Smooth muscle cell (in vitro differentiated cells): ENCODE measurements at regions not wholly inside any gene's neighbourhood (a gene's known extent, or its start where the extent isn't known, plus 50 kb on each side); places are given as distances from the start of the nearest gene placed in this dataset.
"Not testable (repeated sequence)": the region's sequence is repeated elsewhere in the genome, so short reads cannot be mapped to it uniquely, and the experiment has no call there.

Source experiments
- DNase-seq: peaks from one replicate; lab custom pipeline; 2025; ENCODE audit not compliant: unreplicated experiment; lab: John Stamatoyannopoulos, UW
- H2AFZ ChIP-seq: fragments of 200-600 bp; sonication (generic); 2 replicates; pipeline ENCODE4 v1.6.0; 2016; ENCODE audit warnings: antibody characterized with exemption, low read depth, mild to moderate bottlenecking
- H3F3A ChIP-seq: fragments of 200-600 bp; sonication (generic); 2 replicates; pipeline ENCODE4 v1.6.0; 2017; ENCODE audit warnings: antibody characterized with exemption, low read depth
- H3K27ac ChIP-seq: fragments of 200-600 bp; sonication (generic); 2 replicates; pipeline ENCODE4 v1.5.1; 2016; ENCODE audit warnings: low read depth, mild to moderate bottlenecking
- H3K27me3 ChIP-seq: fragments of 200-600 bp; sonication (generic); 2 replicates; pipeline ENCODE4 v1.6.1; 2016; ENCODE audit warnings: low read depth, mild to moderate bottlenecking
- H3K36me3 ChIP-seq: fragments of 200-600 bp; sonication (generic); 2 replicates; pipeline ENCODE4 v1.5.1; 2016; ENCODE audit warnings: low read depth
- H3K4me1 ChIP-seq: fragments of 200-600 bp; sonication (generic); 2 replicates; pipeline ENCODE4 v1.5.1; 2016; ENCODE audit warnings: low read depth
- H3K4me2 ChIP-seq: fragments of 200-600 bp; sonication (generic); 2 replicates; pipeline ENCODE4 v1.6.0; 2016; ENCODE audit warnings: mild to moderate bottlenecking
- H3K4me3 ChIP-seq: fragments of 200-600 bp; sonication (generic); 2 replicates; pipeline ENCODE4 v1.5.1; 2016; ENCODE audit warnings: mild to moderate bottlenecking
- H3K79me2 ChIP-seq: fragments of 200-600 bp; sonication (generic); 2 replicates; pipeline ENCODE4 v1.6.0; 2016; ENCODE audit warnings: low read depth, mild to moderate bottlenecking
- H3K9ac ChIP-seq: fragments of 200-600 bp; sonication (generic); 2 replicates; pipeline ENCODE4 v1.6.0; 2016; ENCODE audit warnings: low read depth
- H3K9me3 ChIP-seq: fragments of 200-600 bp; sonication (generic); replicated peaks from 2 replicates; pipeline ENCODE4 v1.5.1; 2016; ENCODE audit warnings: low read depth
- H4K20me1 ChIP-seq: fragments of 200-600 bp; sonication (generic); 2 replicates; pipeline ENCODE4 v1.6.0; 2016; ENCODE audit warnings: low read depth
- CTCF ChIP-seq: fragments of 200-600 bp; sonication (generic); IDR thresholded peaks from 2 replicates; pipeline ENCODE4 v1.5.1; 2017; ENCODE audit warnings: borderline replicate concordance, mild to moderate bottlenecking, antibody characterized with exemption; ENCODE audit not compliant: insufficient read depth, poor library complexity, severe bottlenecking
- WGBS: methylation state at CpG from one replicate; pipeline ENCODE4 v1.1.7; 2016; ENCODE audit warnings: low lambda C conversion rate; 5-methylcytosine and 5-hydroxymethylcytosine counted together

GRCh38 chr11:34823197-34823596 is 93.0 kb downstream of the APIP start:
- H2AFZ ChIP-seq, result no peak overlapping the region
- TF ChIP-seq CTCF, result no peak
- H3K9ac ChIP-seq, result no peak overlapping the region
- 91% methylated on average over 3 of the region's 3 CpGs for WGBS
- H3K27me3 ChIP-seq, result no peaks in the 10 kb centered on the region
- no peaks in the 10 kb centered on the region for H3K79me2 ChIP-seq
- no peaks in the 10 kb centered on the region for H3K9me3 ChIP-seq
- H3K4me1 ChIP-seq, result no peaks in the 10 kb centered on the region
- no peak overlapping the region for H3K4me3 ChIP-seq
- no peak overlapping the region for H3K27ac ChIP-seq
- no peak for DNase-seq
- H3K4me2 ChIP-seq, result no peak overlapping the region
- H4K20me1 ChIP-seq, result no peaks in the 10 kb centered on the region
- no peaks in the 10 kb centered on the region for H3K36me3 ChIP-seq
- no peaks in the 10 kb centered on the region for H3F3A ChIP-seq

DNA sequence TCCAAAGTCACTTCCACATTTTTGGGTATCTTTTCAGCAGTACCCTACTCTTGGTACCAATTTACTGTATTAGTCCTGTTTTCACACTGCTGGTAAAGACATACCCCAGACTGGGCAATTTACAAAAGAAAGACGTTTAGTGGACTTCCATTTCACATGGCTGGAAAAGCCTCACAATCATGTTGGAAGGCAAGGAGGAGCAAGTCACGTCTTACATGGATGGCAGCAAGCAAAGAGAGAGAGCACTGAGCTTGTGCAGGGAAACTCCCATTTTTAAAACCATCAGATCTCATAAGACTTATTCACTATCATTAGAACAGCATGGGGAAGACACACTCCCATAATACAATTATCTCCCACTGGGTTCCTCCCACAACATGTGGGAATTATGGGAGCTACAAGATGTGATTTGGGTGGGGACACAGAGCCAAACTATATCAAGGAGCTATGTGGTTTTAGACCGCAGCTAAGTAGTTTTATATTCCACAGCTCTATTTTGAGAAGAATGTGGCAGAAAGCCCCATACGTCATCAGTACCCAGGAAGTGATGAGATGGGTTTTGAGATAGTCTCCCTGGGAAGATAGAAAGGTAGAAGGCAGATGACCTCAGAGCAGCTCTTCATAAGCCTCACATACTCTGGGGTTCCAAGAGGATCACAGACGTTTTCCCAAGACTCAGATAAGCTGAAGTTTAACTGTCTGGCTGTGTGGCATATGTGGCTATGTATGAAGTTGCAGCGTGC is 96.3 kb downstream of the APIP start:
- Histone ChIP-seq H3K79me2 (no peaks in the 10 kb centered on the region), H4K20me1 (no peaks in the 10 kb centered on the region), H3K9me3 (no peaks in the 10 kb centered on the region), H3K4me2 (no peak overlapping the region), H3K4me3 (no peak overlapping the region), H3K27me3 (no peaks in the 10 kb centered on the region), H2AFZ (no peak overlapping the region), H3K9ac (no peak overlapping the region), H3K36me3 (peaks cover 2% of the 10 kb centered on the region), H3K27ac (no peak overlapping the region), H3F3A (no peaks in the 10 kb centered on the region), H3K4me1 (no peaks in the 10 kb centered on the region)
- 82% methylated on average over 6 of the region's 6 CpGs for WGBS
- DNase-seq, result no peak
- no peak for TF ChIP-seq CTCF

- not testable (repeated sequence) for H3K4me1 ChIP-seq, H3K9ac ChIP-seq, H3K36me3 ChIP-seq, H3K4me3 ChIP-seq, H3F3A ChIP-seq, H3K27ac ChIP-seq, DNase-seq, H3K79me2 ChIP-seq, H2AFZ ChIP-seq, H3K27me3 ChIP-seq, H3K9me3 ChIP-seq, H4K20me1 ChIP-seq, H3K4me2 ChIP-seq
- WGBS, result 92% methylated on average over 3 of the region's 3 CpGs
These were observed 98.4 kb downstream of the APIP start for GRCh38 chr11:34817812-34818211.

DNA sequence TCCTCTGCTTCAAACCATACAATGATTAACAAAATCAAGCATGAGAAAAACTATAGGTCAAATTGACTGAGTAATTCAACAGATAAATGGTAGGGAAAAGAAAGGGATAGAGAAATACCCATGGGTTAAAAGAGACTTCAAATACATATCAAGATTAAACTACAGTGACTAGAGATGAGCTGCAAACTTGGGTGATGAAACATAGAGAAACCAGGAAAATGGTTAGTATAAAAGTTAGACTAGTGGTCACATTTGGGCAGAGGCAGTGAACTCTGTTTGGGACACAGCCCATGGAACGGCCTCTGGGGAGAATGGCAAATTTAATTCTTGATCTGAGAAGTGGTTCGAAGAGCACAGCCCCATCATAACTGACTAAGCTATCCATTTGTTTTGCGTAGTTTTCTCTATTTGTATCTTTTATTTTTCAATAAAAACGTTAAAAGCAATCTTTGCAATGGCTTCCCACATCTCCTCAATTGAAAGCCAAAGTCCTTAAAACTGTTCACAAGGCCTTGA is 99.4 kb downstream of the APIP start:
- no peaks in the 10 kb centered on the region for H3F3A ChIP-seq
- no peaks in the 10 kb centered on the region for H4K20me1 ChIP-seq
- H3K27ac ChIP-seq, result no peak overlapping the region
- H3K27me3 ChIP-seq, result no peaks in the 10 kb centered on the region
- no peak overlapping the region for H3K9ac ChIP-seq
- WGBS, result 89% methylated on average over 4 of the region's 4 CpGs
- TF ChIP-seq CTCF, result no peak
- H3K79me2 ChIP-seq, result no peaks in the 10 kb centered on the region
- no peak for DNase-seq
- peaks cover 8% of the 10 kb centered on the region for H3K36me3 ChIP-seq
- H3K4me3 ChIP-seq, result no peak overlapping the region
- peaks cover 5% of the 10 kb centered on the region for H3K9me3 ChIP-seq
- no peaks in the 10 kb centered on the region for H3K4me1 ChIP-seq
- no peak overlapping the region for H3K4me2 ChIP-seq
- H2AFZ ChIP-seq, result no peak overlapping the region
